ENCODE measurements at regions not wholly inside any gene's neighbourhood (a gene's known extent, or its start where the extent isn't known, plus 50 kb on each side); places are given as distances from the start of the nearest gene placed in this dataset.

DNA sequence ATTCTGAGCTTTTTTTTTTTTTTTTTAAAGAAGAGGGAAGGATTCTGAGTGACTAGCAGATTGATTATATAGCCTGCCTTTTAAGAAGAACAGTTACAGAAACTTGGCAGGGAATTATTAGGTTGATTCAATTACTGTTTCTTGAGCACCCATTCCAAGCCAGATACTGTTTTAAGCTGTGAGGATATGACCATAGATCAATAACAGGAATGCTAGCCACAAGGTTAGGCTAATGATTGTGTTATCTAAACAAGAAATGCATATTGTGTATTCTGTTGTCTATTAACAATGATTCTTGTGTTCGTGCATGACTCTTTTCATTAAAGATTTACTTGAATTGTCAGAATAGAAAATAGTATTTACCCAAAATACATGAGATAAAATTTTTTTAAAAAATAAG is 67.1 kb downstream of the PRORP start:
- no peak for TF ChIP-seq CTCF (conservative IDR thresholded peaks at IDR 0.05; ENCODE audit: low read depth, low read length)
- TF ChIP-seq EZH2 (IDR thresholded peaks at IDR 0.05; ENCODE audit: low read length, unreplicated experiment): no peak
- no peak for TF ChIP-seq EZH2phosphoT487 (IDR thresholded peaks at IDR 0.05; ENCODE audit: borderline replicate concordance, low read length)

Data from PC-3 (cell line).